H1 (cell line): ENCODE measurements at regions not wholly inside any gene's neighbourhood (a gene's known extent, or its start where the extent isn't known, plus 50 kb on each side); places are given as distances from the start of the nearest gene placed in this dataset.
"Not testable (repeated sequence)": the region's sequence is repeated elsewhere in the genome, so short reads cannot be mapped to it uniquely, and the experiment has no call there.

Experiments
- CHD7 ChIP-seq: fragments of 300-600 bp; sonication (generic); IDR thresholded peaks from 2 replicates; pipeline ENCODE4 v1.7.1; 2012; ENCODE audit warnings: low read length, moderate library complexity, mild to moderate bottlenecking, inconsistent platforms; ENCODE audit not compliant: insufficient replicate concordance
- CREB1 ChIP-seq: IDR thresholded peaks from 2 replicates; pipeline ENCODE4 v1.6.1; 2012; ENCODE audit warnings: inconsistent platforms
- CTCF ChIP-seq, 3 experiments: IDR thresholded peaks; 1 replicate in 2 of 3; 2 replicates in 1 of 3; pipeline versions ENCODE4 v1.5.1 to v1.6.1; 2011; ENCODE audit warnings: low read length in 3 of 3, mild to moderate bottlenecking in 3 of 3, inconsistent platforms in 2 of 3, low read depth in 1 of 3, moderate library complexity in 1 of 3; ENCODE audit not compliant: insufficient read depth in 1 of 3; ENCODE audit errors: control extremely low read depth in 1 of 3
- FOSL1 ChIP-seq: IDR thresholded peaks from 2 replicates; pipeline ENCODE4 v1.6.1; 2011; ENCODE audit warnings: mild to moderate bottlenecking, low read depth, low read length, moderate library complexity; ENCODE audit not compliant: insufficient read depth

GRCh38 chr9:115585458-115585857, 467.5 kb upstream of the TNC start:
- TF ChIP-seq CTCF (IDR thresholded peaks at IDR 0.05; ENCODE audit: control extremely low read depth in 1 of 3, insufficient read depth in 1 of 3, low read depth in 1 of 3, low read length in 3 of 3); CREB1; CHD7; FOSL1: not testable (repeated sequence)
